MM.1S (cell line): ENCODE measurements at regions not wholly inside any gene's neighbourhood (a gene's known extent, or its start where the extent isn't known, plus 50 kb on each side); places are given as distances from the start of the nearest gene placed in this dataset.
"Not testable (repeated sequence)": the region's sequence is repeated elsewhere in the genome, so short reads cannot be mapped to it uniquely, and the experiment has no call there.

Experiments used
- DNase-seq: peaks from one replicate; pipeline ENCODE4 v3.0.0-alpha.2; 2015
- H2AFZ ChIP-seq: fragments of 300-600 bp; sonication (generic); 2 replicates; pipeline ENCODE4 v1.6.0; 2016; ENCODE audit warnings: antibody characterized with exemption, low read length
- H3F3A ChIP-seq: fragments of 300-600 bp; sonication (generic); 2 replicates; pipeline ENCODE4 v1.6.1; 2016; ENCODE audit warnings: mild to moderate bottlenecking, antibody characterized with exemption, low read length, moderate library complexity, mixed read lengths; ENCODE audit not compliant: insufficient read depth
- H3K27ac ChIP-seq: fragments of 300-600 bp; sonication (generic); 2 replicates; pipeline ENCODE4 v1.5.1; 2016; ENCODE audit warnings: mild to moderate bottlenecking, low read length
- H3K27me3 ChIP-seq: fragments of 300-600 bp; sonication (generic); replicated peaks from 2 replicates; pipeline ENCODE4 v1.6.0; 2016; ENCODE audit warnings: low read length; ENCODE audit not compliant: insufficient read depth
- H3K36me3 ChIP-seq: fragments of 300-600 bp; sonication (generic); replicated peaks from 2 replicates; pipeline ENCODE4 v1.6.1; 2016; ENCODE audit warnings: mild to moderate bottlenecking, low read length, mixed read lengths; ENCODE audit not compliant: insufficient read depth
- H3K4me1 ChIP-seq: fragments of 300-600 bp; sonication (generic); 2 replicates; pipeline ENCODE4 v1.6.1; 2016; ENCODE audit warnings: low read length, mixed read lengths
- H3K4me2 ChIP-seq: fragments of 300-600 bp; sonication (generic); 2 replicates; pipeline ENCODE4 v1.6.0; 2016; ENCODE audit warnings: low read depth, low read length
- H3K4me3 ChIP-seq: fragments of 300-600 bp; sonication (generic); 2 replicates; pipeline ENCODE4 v1.5.1; 2016; ENCODE audit warnings: low read length, mixed read lengths
- H3K79me2 ChIP-seq: fragments of 300-600 bp; sonication (generic); 2 replicates; pipeline ENCODE4 v1.6.1; 2016; ENCODE audit warnings: mixed run types, low read length, mixed read lengths
- H3K9ac ChIP-seq: fragments of 300-600 bp; sonication (generic); 2 replicates; pipeline ENCODE4 v1.6.1; 2016; ENCODE audit warnings: low read length, mixed read lengths
- H3K9me2 ChIP-seq: fragments of 300-600 bp; sonication (generic); replicated peaks from 2 replicates; pipeline ENCODE4 v1.6.1; 2016; ENCODE audit warnings: mild to moderate bottlenecking, low read length, mixed read lengths; ENCODE audit not compliant: insufficient read depth
- H3K9me3 ChIP-seq: fragments of 300-600 bp; sonication (generic); replicated peaks from 2 replicates; pipeline ENCODE4 v1.6.1; 2016; ENCODE audit warnings: mild to moderate bottlenecking, low read length, mixed read lengths; ENCODE audit not compliant: insufficient read depth
- H4K20me1 ChIP-seq: fragments of 300-600 bp; sonication (generic); 2 replicates; pipeline ENCODE4 v1.6.1; 2016; ENCODE audit warnings: mild to moderate bottlenecking, low read length, moderate library complexity, mixed read lengths; ENCODE audit not compliant: insufficient read depth

- not testable (repeated sequence) for H3K79me2 ChIP-seq, H2AFZ ChIP-seq, H3K4me1 ChIP-seq, H3K36me3 ChIP-seq, H3K27ac ChIP-seq, H3K4me2 ChIP-seq, H3K9me2 ChIP-seq, H3F3A ChIP-seq, H3K9me3 ChIP-seq, H3K27me3 ChIP-seq, H4K20me1 ChIP-seq, H3K9ac ChIP-seq, H3K4me3 ChIP-seq, DNase-seq
Measured at GRCh38 chr1:145500251-145500650, 74.8 kb upstream of the NBPF20 start.

DNA sequence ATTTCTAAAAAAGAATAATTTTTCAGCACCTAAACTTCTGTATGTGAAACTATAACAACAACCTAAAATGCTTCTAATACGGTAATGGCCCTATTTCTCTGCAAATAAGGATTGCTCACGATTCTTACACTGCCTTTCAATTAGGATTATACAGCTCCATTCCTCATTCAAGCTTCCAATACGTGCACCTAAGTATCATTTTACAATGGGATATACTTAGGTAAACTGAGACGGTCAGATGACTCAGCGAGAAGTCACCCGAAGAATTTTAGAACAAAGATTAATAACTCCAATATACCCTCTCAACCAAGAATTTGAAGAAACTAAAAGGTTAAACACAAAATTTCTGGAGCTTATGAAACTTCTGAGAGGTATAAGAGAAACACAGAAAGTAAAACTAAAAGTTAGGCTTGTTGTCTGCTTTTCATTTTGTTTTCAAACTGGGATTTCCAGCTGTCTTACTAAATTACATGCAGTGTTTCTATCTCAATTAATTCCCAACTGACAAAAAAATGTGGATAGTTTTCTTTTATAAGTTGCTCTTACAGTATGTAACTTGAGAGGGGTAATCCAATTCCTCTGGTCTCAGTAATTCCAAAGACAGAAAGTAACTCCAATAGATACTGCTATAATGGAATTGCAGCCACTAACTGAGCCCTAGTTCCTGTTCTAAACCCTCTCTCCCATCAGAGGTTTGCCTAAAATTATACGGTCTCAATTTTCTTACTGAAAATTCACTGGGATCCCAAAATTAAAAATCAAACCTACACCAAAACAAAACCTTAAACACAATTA, 69.9 kb upstream of the NBPF20 start:
- H3K79me2 ChIP-seq, H3K4me1 ChIP-seq, H3K27ac ChIP-seq, H3K4me3 ChIP-seq, H3K4me2 ChIP-seq, H3K9ac ChIP-seq, H3K36me3 ChIP-seq, H3K9me3 ChIP-seq, DNase-seq, H2AFZ ChIP-seq, H4K20me1 ChIP-seq, H3K9me2 ChIP-seq, H3F3A ChIP-seq, H3K27me3 ChIP-seq: not testable (repeated sequence)

GRCh38 chr1:145488193-145488933, 63.0 kb upstream of the NBPF20 start:
- H3K4me2 ChIP-seq, H4K20me1 ChIP-seq, H3K4me3 ChIP-seq, H3K79me2 ChIP-seq, H3F3A ChIP-seq, H2AFZ ChIP-seq, H3K4me1 ChIP-seq, H3K36me3 ChIP-seq, H3K9me3 ChIP-seq, DNase-seq, H3K27me3 ChIP-seq, H3K27ac ChIP-seq, H3K9ac ChIP-seq, H3K9me2 ChIP-seq: not testable (repeated sequence)

DNA sequence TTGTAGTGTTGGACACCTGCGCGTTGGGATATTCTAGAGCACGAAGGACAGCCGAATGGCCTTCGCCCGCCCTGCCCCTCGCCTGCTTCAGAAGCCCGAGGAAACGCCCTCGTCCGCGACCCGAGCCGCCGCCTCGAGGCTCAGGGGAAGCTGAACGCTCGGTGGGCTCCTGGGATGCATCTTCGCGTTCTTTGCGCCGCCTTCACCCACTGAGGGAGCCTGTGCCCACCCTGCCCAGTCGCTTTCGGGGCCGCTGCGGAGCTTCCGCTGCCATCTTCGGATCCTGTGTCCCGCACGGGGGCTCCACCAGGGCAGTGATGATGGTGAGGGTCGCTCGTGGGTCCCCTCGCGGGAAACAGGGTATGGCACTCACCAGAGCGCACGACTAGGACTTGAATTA, 61.8 kb upstream of the NBPF20 start:
- 0 out of 2 replicates have a peak overlapping the region, but pooled peaks have one; percentile 18 for H3K4me2 ChIP-seq
- H3K9me3 ChIP-seq, H3K27me3 ChIP-seq, H3K4me3 ChIP-seq, H3K36me3 ChIP-seq, H3K9me2 ChIP-seq, H3F3A ChIP-seq, H2AFZ ChIP-seq, H3K9ac ChIP-seq, H3K4me1 ChIP-seq, H4K20me1 ChIP-seq, H3K79me2 ChIP-seq, DNase-seq, H3K27ac ChIP-seq: not testable (repeated sequence)

- H3K79me2 ChIP-seq, H3K36me3 ChIP-seq, H3K9me2 ChIP-seq, H3K4me2 ChIP-seq, DNase-seq, H2AFZ ChIP-seq, H3K9me3 ChIP-seq, H3K27ac ChIP-seq, H3K4me3 ChIP-seq, H3F3A ChIP-seq, H3K9ac ChIP-seq, H3K27me3 ChIP-seq, H3K4me1 ChIP-seq, H4K20me1 ChIP-seq: not testable (repeated sequence)
Measured at GRCh38 chr1:145484257-145484656, 58.9 kb upstream of the NBPF20 start.

GRCh38 chr1:145482214-145482860, 56.9 kb upstream of the NBPF20 start:
- H3K27ac ChIP-seq, H3K4me1 ChIP-seq, H3K9me3 ChIP-seq, H3K9ac ChIP-seq, H3K36me3 ChIP-seq, H3K79me2 ChIP-seq, H3K27me3 ChIP-seq, H3K4me2 ChIP-seq, DNase-seq, H4K20me1 ChIP-seq, H2AFZ ChIP-seq, H3K9me2 ChIP-seq, H3F3A ChIP-seq, H3K4me3 ChIP-seq: not testable (repeated sequence)

DNA sequence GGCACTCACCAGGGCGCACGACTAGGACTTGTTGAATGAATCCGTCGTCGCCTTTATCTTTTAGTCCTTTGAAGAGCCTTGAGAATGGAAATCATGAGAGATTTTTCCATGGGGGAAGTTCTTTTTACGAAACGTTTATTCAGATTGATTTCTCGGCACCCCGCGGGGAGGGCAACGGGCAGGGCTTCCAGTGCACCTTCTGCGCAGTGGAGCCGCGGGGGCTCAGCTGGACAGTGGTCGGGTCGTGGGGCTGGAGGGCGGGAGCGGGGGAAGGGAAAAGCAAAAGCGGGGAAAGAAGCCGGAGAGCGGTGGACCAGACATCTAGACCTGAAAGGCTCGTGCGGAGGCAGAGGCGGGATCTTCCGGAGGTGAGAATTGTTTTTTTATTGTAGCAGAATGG, 50.6 kb upstream of the NBPF20 start:
- not testable (repeated sequence) for H3K4me3 ChIP-seq

More for the DNA sequence above, 50.6 kb upstream of the NBPF20 start:
- H3K79me2 ChIP-seq, H3K9ac ChIP-seq, H4K20me1 ChIP-seq, H2AFZ ChIP-seq, H3K9me2 ChIP-seq, H3K36me3 ChIP-seq, DNase-seq, H3K4me1 ChIP-seq, H3K4me2 ChIP-seq, H3K9me3 ChIP-seq, H3F3A ChIP-seq, H3K27me3 ChIP-seq, H3K27ac ChIP-seq: not testable (repeated sequence)
